Loucy (cell line): ENCODE measurements at regions not wholly inside any gene's neighbourhood (a gene's known extent, or its start where the extent isn't known, plus 50 kb on each side); places are given as distances from the start of the nearest gene placed in this dataset.

Experiments used
- EZH2phosphoT487 ChIP-seq: fragments of 200-600 bp; IDR thresholded peaks from 2 replicates; pipeline ENCODE4 v1.6.1; 2018; ENCODE audit warnings: antibody characterized with exemption, mild to moderate bottlenecking, moderate library complexity, borderline replicate concordance
- TF ChIP-seq, protein P1 (sequence below): fragments of 200-600 bp; sonication (generic); conservative IDR thresholded peaks from 2 replicates; pipeline ENCODE4 v1.5.1; 2014; ENCODE audit warnings: mild to moderate bottlenecking, antibody characterized with exemption, low read length

DNA sequence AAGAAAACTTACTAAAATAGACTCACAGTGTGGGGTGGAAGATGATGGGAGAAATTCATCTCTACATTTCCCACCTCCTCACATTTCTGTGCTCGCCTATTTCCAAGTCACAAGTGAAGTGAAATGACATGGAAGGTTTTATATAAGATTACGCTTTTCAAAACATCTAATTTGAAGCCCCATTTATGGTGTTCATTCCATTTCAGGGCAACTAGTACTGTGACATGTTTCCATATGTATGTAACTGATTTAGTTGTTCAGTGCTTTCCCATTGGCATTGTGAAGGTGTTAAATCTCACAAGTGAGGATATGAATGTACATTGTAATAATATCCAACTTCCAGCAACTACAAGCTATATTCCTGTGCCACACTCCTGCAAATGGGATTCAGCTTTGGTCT lies 1174.8 kb downstream of the CDH11 start:
- TF ChIP-seq, protein P1, sequence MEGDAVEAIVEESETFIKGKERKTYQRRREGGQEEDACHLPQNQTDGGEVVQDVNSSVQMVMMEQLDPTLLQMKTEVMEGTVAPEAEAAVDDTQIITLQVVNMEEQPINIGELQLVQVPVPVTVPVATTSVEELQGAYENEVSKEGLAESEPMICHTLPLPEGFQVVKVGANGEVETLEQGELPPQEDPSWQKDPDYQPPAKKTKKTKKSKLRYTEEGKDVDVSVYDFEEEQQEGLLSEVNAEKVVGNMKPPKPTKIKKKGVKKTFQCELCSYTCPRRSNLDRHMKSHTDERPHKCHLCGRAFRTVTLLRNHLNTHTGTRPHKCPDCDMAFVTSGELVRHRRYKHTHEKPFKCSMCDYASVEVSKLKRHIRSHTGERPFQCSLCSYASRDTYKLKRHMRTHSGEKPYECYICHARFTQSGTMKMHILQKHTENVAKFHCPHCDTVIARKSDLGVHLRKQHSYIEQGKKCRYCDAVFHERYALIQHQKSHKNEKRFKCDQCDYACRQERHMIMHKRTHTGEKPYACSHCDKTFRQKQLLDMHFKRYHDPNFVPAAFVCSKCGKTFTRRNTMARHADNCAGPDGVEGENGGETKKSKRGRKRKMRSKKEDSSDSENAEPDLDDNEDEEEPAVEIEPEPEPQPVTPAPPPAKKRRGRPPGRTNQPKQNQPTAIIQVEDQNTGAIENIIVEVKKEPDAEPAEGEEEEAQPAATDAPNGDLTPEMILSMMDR = no peak
- no peak for TF ChIP-seq EZH2phosphoT487
